ENCODE measurements at regions not wholly inside any gene's neighbourhood (a gene's known extent, or its start where the extent isn't known, plus 50 kb on each side); places are given as distances from the start of the nearest gene placed in this dataset.

GRCh38 chr22:19610518-19611253 lies 86.5 kb upstream of the CLDN5 start:
- no peak overlapping the region for H3K27ac ChIP-seq

GRCh38 chr22:19611590-19611989 lies 87.4 kb upstream of the CLDN5 start:
- Histone ChIP-seq H3K27me3 (replicated peaks) (peaks cover 5% of the 10 kb centered on the region), H3K4me3 (ENCODE audit: low read depth, low read length) (no peak overlapping the region), H3K27ac (no peak overlapping the region), H3K36me3 (replicated peaks) (no peaks in the 10 kb centered on the region)
- no peak for DNase-seq
- TF ChIP-seq, protein P1, sequence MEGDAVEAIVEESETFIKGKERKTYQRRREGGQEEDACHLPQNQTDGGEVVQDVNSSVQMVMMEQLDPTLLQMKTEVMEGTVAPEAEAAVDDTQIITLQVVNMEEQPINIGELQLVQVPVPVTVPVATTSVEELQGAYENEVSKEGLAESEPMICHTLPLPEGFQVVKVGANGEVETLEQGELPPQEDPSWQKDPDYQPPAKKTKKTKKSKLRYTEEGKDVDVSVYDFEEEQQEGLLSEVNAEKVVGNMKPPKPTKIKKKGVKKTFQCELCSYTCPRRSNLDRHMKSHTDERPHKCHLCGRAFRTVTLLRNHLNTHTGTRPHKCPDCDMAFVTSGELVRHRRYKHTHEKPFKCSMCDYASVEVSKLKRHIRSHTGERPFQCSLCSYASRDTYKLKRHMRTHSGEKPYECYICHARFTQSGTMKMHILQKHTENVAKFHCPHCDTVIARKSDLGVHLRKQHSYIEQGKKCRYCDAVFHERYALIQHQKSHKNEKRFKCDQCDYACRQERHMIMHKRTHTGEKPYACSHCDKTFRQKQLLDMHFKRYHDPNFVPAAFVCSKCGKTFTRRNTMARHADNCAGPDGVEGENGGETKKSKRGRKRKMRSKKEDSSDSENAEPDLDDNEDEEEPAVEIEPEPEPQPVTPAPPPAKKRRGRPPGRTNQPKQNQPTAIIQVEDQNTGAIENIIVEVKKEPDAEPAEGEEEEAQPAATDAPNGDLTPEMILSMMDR (IDR thresholded peaks at IDR 0.05; ENCODE audit: low read depth, low read length, missing control alignments) = no peak
- in situ Hi-C loops (cut with HindIII; ENCODE audit: low pct_ligation_motif_present, low sequenced_read_pairs) = no loop called here

More at GRCh38 chr22:19610518-19611253, 86.5 kb upstream of the CLDN5 start:
- Histone ChIP-seq H3K27me3 (replicated peaks) (peaks cover 5% of the 10 kb centered on the region), H3K36me3 (replicated peaks) (no peaks in the 10 kb centered on the region), H3K4me3 (ENCODE audit: low read depth, low read length) (no peak overlapping the region)
- in situ Hi-C loops (cut with HindIII; ENCODE audit: low pct_ligation_motif_present, low sequenced_read_pairs) = no loop called here
- DNase-seq = no peak
- TF ChIP-seq, protein P1 (IDR thresholded peaks at IDR 0.05; ENCODE audit: low read depth, low read length, missing control alignments) = no peak

- no peak for DNase-seq
- no peak overlapping the region for H3K27ac ChIP-seq
- TF ChIP-seq, protein P1 (IDR thresholded peaks at IDR 0.05; ENCODE audit: low read depth, low read length, missing control alignments) = no peak
- no peak overlapping the region for H3K4me3 ChIP-seq (ENCODE audit: low read depth, low read length)
- in situ Hi-C loops (cut with HindIII; ENCODE audit: low pct_ligation_motif_present, low sequenced_read_pairs) = no loop called here
- H3K36me3 ChIP-seq (replicated peaks) = no peaks in the 10 kb centered on the region
- H3K27me3 ChIP-seq (replicated peaks) = peaks cover 5% of the 10 kb centered on the region
These were observed 88.8 kb upstream of the CLDN5 start for GRCh38 chr22:19612866-19613572.

DNA sequence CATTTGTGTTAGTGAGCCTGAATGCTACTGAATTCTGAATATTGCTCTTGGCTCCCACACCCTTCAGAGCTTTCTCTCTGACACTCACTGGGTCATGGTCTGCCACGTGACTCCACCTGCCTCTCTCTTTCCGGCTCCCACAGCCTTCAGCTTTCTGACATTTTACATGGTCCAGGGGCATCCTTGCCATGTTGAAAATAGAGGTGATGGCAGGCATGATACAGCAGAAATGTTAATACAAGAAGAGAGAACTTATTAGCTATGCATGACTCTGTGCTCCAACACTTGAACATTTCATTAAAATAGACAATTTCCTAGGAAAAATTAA lies 90.3 kb upstream of the CLDN5 start:
- peaks cover 6% of the 10 kb centered on the region for H3K27me3 ChIP-seq (replicated peaks)
- DNase-seq = no peak
- TF ChIP-seq, protein P1 (IDR thresholded peaks at IDR 0.05; ENCODE audit: low read depth, low read length, missing control alignments) = no peak
- no peak overlapping the region for H3K27ac ChIP-seq
- H3K4me3 ChIP-seq (ENCODE audit: low read depth, low read length) = no peak overlapping the region
- H3K36me3 ChIP-seq (replicated peaks) = no peaks in the 10 kb centered on the region
- in situ Hi-C loops (cut with HindIII; ENCODE audit: low pct_ligation_motif_present, low sequenced_read_pairs) = no loop called here

GRCh38 chr22:19615001-19615461 lies 90.8 kb upstream of the CLDN5 start:
- no peaks in the 10 kb centered on the region for H3K36me3 ChIP-seq (replicated peaks)
- H3K27ac ChIP-seq = no peak overlapping the region
- in situ Hi-C loops (cut with HindIII; ENCODE audit: low pct_ligation_motif_present, low sequenced_read_pairs) = no loop called here
- no peak overlapping the region for H3K4me3 ChIP-seq (ENCODE audit: low read depth, low read length)
- peaks cover 6% of the 10 kb centered on the region for H3K27me3 ChIP-seq (replicated peaks)
- TF ChIP-seq, protein P1 (IDR thresholded peaks at IDR 0.05; ENCODE audit: low read depth, low read length, missing control alignments) = no peak
- no peak for DNase-seq
